ENCODE measurements at regions not wholly inside any gene's neighbourhood (a gene's known extent, or its start where the extent isn't known, plus 50 kb on each side); places are given as distances from the start of the nearest gene placed in this dataset.

DNA sequence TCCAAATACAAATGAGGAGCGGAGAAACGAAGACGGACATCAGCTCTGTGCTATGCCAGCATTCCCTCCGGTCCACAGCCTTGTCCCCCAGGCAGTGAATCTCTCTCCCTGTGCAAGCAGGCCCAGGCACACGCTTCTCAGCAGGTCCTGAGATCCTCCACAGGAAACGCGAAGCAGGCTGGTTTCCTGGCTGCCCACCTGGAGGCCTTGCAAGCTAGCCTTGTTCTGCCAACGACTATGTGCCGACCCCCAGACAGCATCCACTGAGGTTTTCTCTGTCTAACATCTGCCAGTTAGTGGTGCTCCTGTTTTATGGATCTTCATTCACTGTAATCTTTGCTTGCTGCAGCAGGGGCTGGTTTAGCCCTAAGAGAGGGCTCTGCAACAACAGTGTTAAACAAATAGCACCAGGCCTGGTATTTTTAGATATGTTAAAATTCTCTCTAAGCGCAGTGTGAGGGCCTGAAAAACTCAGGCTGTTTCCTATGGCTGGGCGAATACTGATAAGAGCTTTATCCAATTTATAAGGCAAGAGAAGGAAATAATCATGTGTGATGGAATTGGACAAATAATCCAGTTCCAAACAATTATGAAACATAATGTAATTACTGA is 386.0 kb upstream of the ARID1B start:
- TF ChIP-seq, protein P1, sequence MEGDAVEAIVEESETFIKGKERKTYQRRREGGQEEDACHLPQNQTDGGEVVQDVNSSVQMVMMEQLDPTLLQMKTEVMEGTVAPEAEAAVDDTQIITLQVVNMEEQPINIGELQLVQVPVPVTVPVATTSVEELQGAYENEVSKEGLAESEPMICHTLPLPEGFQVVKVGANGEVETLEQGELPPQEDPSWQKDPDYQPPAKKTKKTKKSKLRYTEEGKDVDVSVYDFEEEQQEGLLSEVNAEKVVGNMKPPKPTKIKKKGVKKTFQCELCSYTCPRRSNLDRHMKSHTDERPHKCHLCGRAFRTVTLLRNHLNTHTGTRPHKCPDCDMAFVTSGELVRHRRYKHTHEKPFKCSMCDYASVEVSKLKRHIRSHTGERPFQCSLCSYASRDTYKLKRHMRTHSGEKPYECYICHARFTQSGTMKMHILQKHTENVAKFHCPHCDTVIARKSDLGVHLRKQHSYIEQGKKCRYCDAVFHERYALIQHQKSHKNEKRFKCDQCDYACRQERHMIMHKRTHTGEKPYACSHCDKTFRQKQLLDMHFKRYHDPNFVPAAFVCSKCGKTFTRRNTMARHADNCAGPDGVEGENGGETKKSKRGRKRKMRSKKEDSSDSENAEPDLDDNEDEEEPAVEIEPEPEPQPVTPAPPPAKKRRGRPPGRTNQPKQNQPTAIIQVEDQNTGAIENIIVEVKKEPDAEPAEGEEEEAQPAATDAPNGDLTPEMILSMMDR (IDR thresholded peaks at IDR 0.05): no peak
- no peak for TF ChIP-seq POLR2A (IDR thresholded peaks at IDR 0.05)
- no peak for TF ChIP-seq POLR2AphosphoS5 (IDR thresholded peaks at IDR 0.05)

All from prostate gland (tissue), 2 donors.